ENCODE measurements at regions not wholly inside any gene's neighbourhood (a gene's known extent, or its start where the extent isn't known, plus 50 kb on each side); places are given as distances from the start of the nearest gene placed in this dataset.

GRCh38 chr19:31529121-31529520, 179.9 kb upstream of the TSHZ3 start:
- no peak overlapping the region for H3K4me3 ChIP-seq
- ATAC-seq = no peak
- peaks cover 36% of the 10 kb centered on the region; the same call in 2 of the 3 replicates for H3K9me3 ChIP-seq
- TF ChIP-seq ESRRA (IDR thresholded peaks at IDR 0.05; ENCODE audit: borderline replicate concordance, low read length) (no peak), NR3C1 (IDR thresholded peaks at IDR 0.05) (no peak), HES2 (IDR thresholded peaks at IDR 0.05) (no peak), NPAS2 (CRISPR knock-in tag; IDR thresholded peaks at IDR 0.05; ENCODE audit: borderline replicate concordance) (no peak), CHD2 (IDR thresholded peaks at IDR 0.05; ENCODE audit: low read length, partially characterized antibody) (no peak), ZC3H11A (IDR thresholded peaks at IDR 0.05) (no peak)
- no peak overlapping the region for H3K4me2 ChIP-seq
- H3K4me1 ChIP-seq = no peaks in the 10 kb centered on the region
- FAIRE-seq = no peak
- CTCF ChIA-PET = interaction anchor here (1.3 to 1.7 kb wide), 2 partner anchors 11 kb away, joined by 3 to 5 read pairs; no protein-coding TSS in a partner anchor
- POLR2A ChIA-PET = no interaction called here
- DNase-seq (ENCODE audit: low read depth in 1 of 2, low spot score in 1 of 2) = no peak
- H3K27ac ChIP-seq = no peak overlapping the region
- WGBS (ENCODE audit: missing lambda C conversion rate) = 4% methylated on average over 1 of the region's 1 CpG

- Histone ChIP-seq H3K4me2 (no peak overlapping the region), H3K9me3 (peaks cover 27% of the 10 kb centered on the region; the same call in 2 of the 3 replicates), H3K4me3 (no peak overlapping the region), H3K4me1 (no peaks in the 10 kb centered on the region), H3K27ac (no peak overlapping the region)
- ChIA-PET POLR2A (no interaction called here), CTCF (interaction anchor here (1.0 kb wide), 1 partner anchor 17 kb away, joined by 4 read pairs; no protein-coding TSS in a partner anchor)
- no peak for DNase-seq (ENCODE audit: low read depth in 1 of 2, low spot score in 1 of 2)
- FAIRE-seq = no peak
- WGBS (ENCODE audit: missing lambda C conversion rate) = 39% methylated on average over 7 of the region's 7 CpGs
- no peak for TF ChIP-seq FOSL2 (IDR thresholded peaks at IDR 0.05)
- TF ChIP-seq FOSL2 (CRISPR knock-in tag; IDR thresholded peaks at IDR 0.05) = no peak
- no peak for TF ChIP-seq HES2 (IDR thresholded peaks at IDR 0.05)
- no peak for TF ChIP-seq BHLHE40 (IDR thresholded peaks at IDR 0.05; ENCODE audit: low read depth, low read length)
- TF ChIP-seq REST (IDR thresholded peaks at IDR 0.05) = no peak
- ATAC-seq = no peak
Observed at GRCh38 chr19:31530781-31531180, 181.5 kb upstream of the TSHZ3 start.

- no peaks in the 10 kb centered on the region for H3K4me1 ChIP-seq
- no peak overlapping the region for H3K4me3 ChIP-seq
- H3K9me3 ChIP-seq = peaks cover 25% of the 10 kb centered on the region; the same call in 2 of the 3 replicates
- DNase-seq (ENCODE audit: low read depth in 1 of 2, low spot score in 1 of 2) (no peak), ATAC-seq (no peak), FAIRE-seq (no peak)
- no peak overlapping the region for H3K4me2 ChIP-seq
- CTCF ChIA-PET = interaction anchor here (1.0 kb wide), 1 partner anchor 17 kb away, joined by 4 read pairs; no protein-coding TSS in a partner anchor
- WGBS (ENCODE audit: missing lambda C conversion rate) = 13% methylated on average over 2 of the region's 2 CpGs
- POLR2A ChIA-PET = no interaction called here
- no peak overlapping the region for H3K27ac ChIP-seq
- no peak for TF ChIP-seq CBX8 (IDR thresholded peaks at IDR 0.05)
- no peak for TF ChIP-seq GATA3 (IDR thresholded peaks at IDR 0.05; ENCODE audit: borderline replicate concordance)
- TF ChIP-seq EP300 (IDR thresholded peaks at IDR 0.05) = no peak
- no peak for TF ChIP-seq FOSB (CRISPR knock-in tag; IDR thresholded peaks at IDR 0.05)
- no peak for TF ChIP-seq BHLHE40 (IDR thresholded peaks at IDR 0.05; ENCODE audit: low read depth, low read length)
- TF ChIP-seq CHD2 (IDR thresholded peaks at IDR 0.05; ENCODE audit: low read length, partially characterized antibody) = no peak
- no peak for TF ChIP-seq CTCF (IDR thresholded peaks at IDR 0.05)
- TF ChIP-seq RARB (CRISPR knock-in tag; IDR thresholded peaks at IDR 0.05) = no peak
- TF ChIP-seq NR3C1 (IDR thresholded peaks at IDR 0.05) = no peak
- no peak for TF ChIP-seq MAFK (IDR thresholded peaks at IDR 0.05; ENCODE audit: partially characterized antibody)
- no peak for TF ChIP-seq ZFP36 (IDR thresholded peaks at IDR 0.05; ENCODE audit: borderline replicate concordance, partially characterized antibody)
- TF ChIP-seq RCOR1 (IDR thresholded peaks at IDR 0.05; ENCODE audit: low read depth, low read length) = no peak
- TF ChIP-seq NPAS2 (CRISPR knock-in tag; IDR thresholded peaks at IDR 0.05; ENCODE audit: borderline replicate concordance) = no peak
- no peak for TF ChIP-seq USF2 (IDR thresholded peaks at IDR 0.05)
- TF ChIP-seq KDM5A (IDR thresholded peaks at IDR 0.05) = no peak
- TF ChIP-seq HOXB5 (CRISPR knock-in tag; IDR thresholded peaks at IDR 0.05) = no peak
- TF ChIP-seq ELK1 (IDR thresholded peaks at IDR 0.05; ENCODE audit: low read depth, low read length) = no peak
- TF ChIP-seq CHD4 (IDR thresholded peaks at IDR 0.05; ENCODE audit: borderline replicate concordance) = no peak
- TF ChIP-seq JUNB (IDR thresholded peaks at IDR 0.05) = no peak
Observed at GRCh38 chr19:31531326-31531725, 182.1 kb upstream of the TSHZ3 start.

Data from A549 (cell line).